CD14-positive monocyte (primary cell): ENCODE measurements at regions not wholly inside any gene's neighbourhood (a gene's known extent, or its start where the extent isn't known, plus 50 kb on each side); places are given as distances from the start of the nearest gene placed in this dataset.
A peak's percentile ranks its signal among the peaks of the same experiment; 100 is the strongest.
"Not testable (repeated sequence)": the region's sequence is repeated elsewhere in the genome, so short reads cannot be mapped to it uniquely, and the experiment has no call there.

Source experiments
- DNase-seq, 3 donors: peaks; one replicate each; pipeline ENCODE4 v3.0.0-alpha.2; 2011 to 2022
- H2AFZ ChIP-seq: 2 replicates; pipeline ENCODE4 v1.6.0; 2012; ENCODE audit warnings: mild to moderate bottlenecking, low read depth, low read length, inconsistent platforms; ENCODE audit not compliant: insufficient read depth, poor library complexity, severe bottlenecking
- H3K27ac ChIP-seq, 2 donors: 1 replicate in 1 of 2; 2 replicates in 1 of 2; pipeline ENCODE4 v1.5.1; 2012 to 2013; ENCODE audit warnings: low read length in 2 of 2, control low read depth in 1 of 2, inconsistent platforms in 1 of 2, low read depth in 1 of 2, mild to moderate bottlenecking in 1 of 2
- H3K27me3 ChIP-seq, 2 donors: one replicate each; pipeline versions ENCODE4 v1.6.0 to v1.6.1; 2011 to 2013; ENCODE audit warnings: low read length in 2 of 2; ENCODE audit not compliant: control insufficient read depth in 2 of 2, insufficient read depth in 2 of 2
- H3K36me3 ChIP-seq, 2 donors: replicated peaks in 1 of 2; 1 replicate in 1 of 2; 2 replicates in 1 of 2; pipeline versions ENCODE4 v1.5.1 to v1.6.1; 2012 to 2013; ENCODE audit warnings: low read length in 2 of 2, control low read depth in 1 of 2, inconsistent platforms in 1 of 2, mild to moderate bottlenecking in 1 of 2; ENCODE audit not compliant: insufficient read depth in 2 of 2, control insufficient read depth in 1 of 2
- H3K4me1 ChIP-seq, 2 donors: 1 replicate in 1 of 2; 2 replicates in 1 of 2; pipeline versions ENCODE4 v1.5.1 to v1.6.1; 2012 to 2013; ENCODE audit warnings: low read length in 2 of 2, control low read depth in 1 of 2, inconsistent platforms in 1 of 2, mild to moderate bottlenecking in 1 of 2, moderate library complexity in 1 of 2; ENCODE audit not compliant: insufficient read depth in 2 of 2, control insufficient read depth in 1 of 2
- H3K4me2 ChIP-seq: replicated peaks from 2 replicates; pipeline ENCODE3; 2012; ENCODE audit warnings: low read length, moderate library complexity, mild to moderate bottlenecking; ENCODE audit not compliant: poor library complexity, severe bottlenecking; ENCODE audit errors: extremely low read depth
- H3K4me3 ChIP-seq, 3 experiments: fragments of 200-600 bp in 1 of 3; sonication (generic) in 1 of 3; replicated peaks in 1 of 3; 1 replicate in 2 of 3; 2 replicates in 1 of 3; pipeline ENCODE4 v1.5.1; 2011 to 2013; ENCODE audit warnings: low read length in 3 of 3, mild to moderate bottlenecking in 3 of 3, control low read depth in 2 of 3, low read depth in 2 of 3, inconsistent platforms in 1 of 3, moderate library complexity in 1 of 3
- H3K79me2 ChIP-seq: 2 replicates; pipeline ENCODE4 v1.6.0; 2012; ENCODE audit warnings: mild to moderate bottlenecking, control low read depth, inconsistent platforms, low read length, moderate library complexity; ENCODE audit not compliant: insufficient read depth
- H3K9ac ChIP-seq: 2 replicates; pipeline ENCODE4 v1.6.0; 2017; ENCODE audit warnings: low read length, mild to moderate bottlenecking; ENCODE audit not compliant: insufficient read depth, poor library complexity, severe bottlenecking
- H3K9me3 ChIP-seq, 2 donors: replicated peaks in 1 of 2; 1 replicate in 1 of 2; 2 replicates in 1 of 2; pipeline versions ENCODE4 v1.5.1 to v1.6.1; 2012 to 2013; ENCODE audit warnings: low read length in 2 of 2, control low read depth in 1 of 2; ENCODE audit not compliant: control insufficient read depth in 1 of 2, insufficient read depth in 1 of 2
- H4K20me1 ChIP-seq: 2 replicates; pipeline ENCODE4 v1.6.0; 2012; ENCODE audit warnings: mild to moderate bottlenecking, low read length, control low read depth, moderate library complexity; ENCODE audit not compliant: insufficient read depth
- H3K27ac Mint-ChIP-seq, 7 donors: one replicate each; pipeline ENCODE4 v1.8.0; 2020; ENCODE audit warnings: mild to moderate bottlenecking in 7 of 7, mixed read lengths in 7 of 7, moderate library complexity in 6 of 7, inconsistent platforms in 2 of 7
- H3K27me3 Mint-ChIP-seq, 3 donors: one replicate each; pipeline ENCODE4 v1.8.0; 2021 to 2022; ENCODE audit warnings: low read depth in 3 of 3, mild to moderate bottlenecking in 3 of 3, mixed read lengths in 3 of 3, moderate library complexity in 3 of 3, inconsistent platforms in 1 of 3
- H3K36me3 Mint-ChIP-seq, 2 donors: one replicate each; pipeline ENCODE4 v1.8.0; 2020; ENCODE audit warnings: mixed read lengths in 2 of 2, inconsistent platforms in 1 of 2, mild to moderate bottlenecking in 1 of 2
- H3K4me1 Mint-ChIP-seq: one replicate; pipeline ENCODE4 v1.8.0; 2020; ENCODE audit warnings: mild to moderate bottlenecking, mixed read lengths
- H3K4me3 Mint-ChIP-seq, 2 donors: one replicate each; pipeline ENCODE4 v1.8.0; 2020; ENCODE audit warnings: mild to moderate bottlenecking in 2 of 2, mixed read lengths in 2 of 2, moderate library complexity in 1 of 2
- H3K9me3 Mint-ChIP-seq, 7 donors: one replicate each; pipeline ENCODE4 v1.8.0; 2020 to 2022; ENCODE audit warnings: mixed read lengths in 7 of 7, mild to moderate bottlenecking in 6 of 7, moderate library complexity in 6 of 7, inconsistent platforms in 2 of 7
- WGBS: methylation state at CpG from one replicate; pipeline ENCODE4 v1.1.5; 2013; ENCODE audit warnings: missing lambda C conversion rate; ENCODE audit not compliant: insufficient coverage; 5-methylcytosine and 5-hydroxymethylcytosine counted together
- intact Hi-C, 2 donors: fragments of 100-400 bp; cut with micrococcal nuclease; formaldehyde crosslinking; loops; one replicate each; pipeline versions ENCODE4 v1.15.0 to v1.15.1; 2023
- TF ChIP-seq, protein P1 (sequence below): fragments of 200-600 bp; IDR thresholded peaks from one replicate; pipeline ENCODE4 v1.8.0; 2022; ENCODE audit warnings: antibody characterized with exemption, mild to moderate bottlenecking

DNA sequence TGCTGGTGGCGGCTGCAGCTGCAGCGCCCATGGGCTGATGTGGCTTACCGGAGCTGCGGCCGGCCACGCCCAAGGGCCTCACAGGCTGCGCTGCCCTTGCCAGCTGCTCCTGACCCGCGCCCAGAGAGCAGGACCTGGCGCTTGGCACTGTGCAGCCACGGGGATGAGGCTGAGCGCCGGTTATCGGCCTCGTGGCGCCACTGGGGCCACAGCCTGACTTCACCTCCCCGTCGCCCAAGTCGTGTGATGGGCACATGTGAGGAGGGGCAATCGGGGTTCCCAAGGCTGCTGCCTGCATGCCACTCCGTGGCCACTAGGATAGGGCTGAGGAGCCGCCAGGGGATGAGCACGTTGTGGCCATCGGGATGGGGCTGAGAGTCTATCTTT lies 77.2 kb upstream of the PABPC3 start:
- TF ChIP-seq, protein P1, sequence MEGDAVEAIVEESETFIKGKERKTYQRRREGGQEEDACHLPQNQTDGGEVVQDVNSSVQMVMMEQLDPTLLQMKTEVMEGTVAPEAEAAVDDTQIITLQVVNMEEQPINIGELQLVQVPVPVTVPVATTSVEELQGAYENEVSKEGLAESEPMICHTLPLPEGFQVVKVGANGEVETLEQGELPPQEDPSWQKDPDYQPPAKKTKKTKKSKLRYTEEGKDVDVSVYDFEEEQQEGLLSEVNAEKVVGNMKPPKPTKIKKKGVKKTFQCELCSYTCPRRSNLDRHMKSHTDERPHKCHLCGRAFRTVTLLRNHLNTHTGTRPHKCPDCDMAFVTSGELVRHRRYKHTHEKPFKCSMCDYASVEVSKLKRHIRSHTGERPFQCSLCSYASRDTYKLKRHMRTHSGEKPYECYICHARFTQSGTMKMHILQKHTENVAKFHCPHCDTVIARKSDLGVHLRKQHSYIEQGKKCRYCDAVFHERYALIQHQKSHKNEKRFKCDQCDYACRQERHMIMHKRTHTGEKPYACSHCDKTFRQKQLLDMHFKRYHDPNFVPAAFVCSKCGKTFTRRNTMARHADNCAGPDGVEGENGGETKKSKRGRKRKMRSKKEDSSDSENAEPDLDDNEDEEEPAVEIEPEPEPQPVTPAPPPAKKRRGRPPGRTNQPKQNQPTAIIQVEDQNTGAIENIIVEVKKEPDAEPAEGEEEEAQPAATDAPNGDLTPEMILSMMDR, result no peak
- Histone ChIP-seq H4K20me1 (no peaks in the 10 kb centered on the region), H3K79me2 (no peaks in the 10 kb centered on the region), H3K9ac (no peak overlapping the region), H3K27ac (no peak overlapping the region), H2AFZ (no peak overlapping the region), H3K9me3 (peaks cover 0 to 4% of the 10 kb centered on the region in 2 donors), H3K36me3 (no peaks in the 10 kb centered on the region), H3K4me1 (peaks cover 0 to 7% of the 10 kb centered on the region in 2 donors), H3K27me3 (peaks cover 20 to 39% of the 10 kb centered on the region in 2 donors), H3K4me2 (no peak overlapping the region), H3K4me3 (no peak overlapping the region)
- Mint-ChIP-seq H3K4me1 (peaks cover 3% of the 10 kb centered on the region), H3K4me3 (peak overlapping the region in 1 of 2 donors; percentile 55), H3K27ac (no peak overlapping the region), H3K27me3 (peaks cover 55 to 72% (median 58%) of the 10 kb centered on the region in 3 donors), H3K36me3 (no peaks in the 10 kb centered on the region), H3K9me3 (peaks cover 0 to 3% (median 0%) of the 10 kb centered on the region in 7 donors)
- DNase-seq, result no peak
- 0% methylated on average over 20 of the region's 24 CpGs for WGBS
- intact Hi-C loops, result no loop called here

GRCh38 chr13:25019741-25020140 lies 76.2 kb upstream of the PABPC3 start:
- WGBS, result 97% methylated on average over 12 of the region's 16 CpGs
- H3K9me3 ChIP-seq, H3K36me3 Mint-ChIP-seq, H3K9me3 Mint-ChIP-seq, H2AFZ ChIP-seq, H3K4me2 ChIP-seq, intact Hi-C loops, H4K20me1 ChIP-seq, H3K27ac ChIP-seq, H3K4me3 ChIP-seq, H3K9ac ChIP-seq, H3K4me1 Mint-ChIP-seq, H3K4me1 ChIP-seq, H3K36me3 ChIP-seq, DNase-seq, H3K79me2 ChIP-seq, H3K27ac Mint-ChIP-seq: not testable (repeated sequence)
- peaks cover 51 to 74% (median 56%) of the 10 kb centered on the region in 3 donors for H3K27me3 Mint-ChIP-seq
- peak overlapping the region in 1 of 2 donors; percentile 67 for H3K4me3 Mint-ChIP-seq
- H3K27me3 ChIP-seq, result peaks cover 20 to 36% of the 10 kb centered on the region in 2 donors
